ENCODE measurements at regions not wholly inside any gene's neighbourhood (a gene's known extent, or its start where the extent isn't known, plus 50 kb on each side); places are given as distances from the start of the nearest gene placed in this dataset.
"Not testable (repeated sequence)": the region's sequence is repeated elsewhere in the genome, so short reads cannot be mapped to it uniquely, and the experiment has no call there.

- Histone ChIP-seq H3K9me3 (ENCODE audit: control insufficient read depth in 2 of 2, low read length in 2 of 2) (no peaks in the 10 kb centered on the region), H3K27ac (ENCODE audit: low read length) (no peak overlapping the region), H3K4me1 (ENCODE audit: control insufficient read depth, insufficient read depth, low read length) (no peaks in the 10 kb centered on the region), H3K9ac (ENCODE audit: low read length in 2 of 2) (no peak overlapping the region), H3K4me3 (ENCODE audit: low read length in 2 of 2) (no peak overlapping the region), H3K27me3 (ENCODE audit: control insufficient read depth in 1 of 2, insufficient read depth in 2 of 2, low read length in 2 of 2) (no peaks in the 10 kb centered on the region), H3K36me3 (ENCODE audit: control insufficient read depth in 2 of 2, insufficient read depth in 2 of 2, low read length in 2 of 2) (no peaks in the 10 kb centered on the region)
Measured at GRCh38 chr6:66184091-66184490, 477.1 kb upstream of the EYS start.

GRCh38 chr6:66179361-66179760 is 472.3 kb upstream of the EYS start:
- Histone ChIP-seq H3K27me3 (ENCODE audit: control insufficient read depth in 1 of 2, insufficient read depth in 2 of 2, low read length in 2 of 2) (no peaks in the 10 kb centered on the region), H3K9ac (ENCODE audit: low read length in 2 of 2) (no peak overlapping the region), H3K36me3 (ENCODE audit: control insufficient read depth in 2 of 2, insufficient read depth in 2 of 2, low read length in 2 of 2) (no peaks in the 10 kb centered on the region), H3K4me1 (ENCODE audit: control insufficient read depth, insufficient read depth, low read length) (no peaks in the 10 kb centered on the region), H3K9me3 (ENCODE audit: control insufficient read depth in 2 of 2, low read length in 2 of 2) (no peaks in the 10 kb centered on the region), H3K27ac (ENCODE audit: low read length) (no peak overlapping the region), H3K4me3 (ENCODE audit: low read length in 2 of 2) (no peak overlapping the region)

GRCh38 chr6:66173587-66173986 is 466.6 kb upstream of the EYS start:
- Histone ChIP-seq H3K36me3 (ENCODE audit: control insufficient read depth in 2 of 2, insufficient read depth in 2 of 2, low read length in 2 of 2) (no peaks in the 10 kb centered on the region), H3K9ac (ENCODE audit: low read length in 2 of 2) (no peak overlapping the region), H3K4me3 (ENCODE audit: low read length in 2 of 2) (no peak overlapping the region), H3K27ac (ENCODE audit: low read length) (no peak overlapping the region), H3K9me3 (ENCODE audit: control insufficient read depth in 2 of 2, low read length in 2 of 2) (peaks cover 7 to 9% of the 10 kb centered on the region in 2 donors), H3K27me3 (ENCODE audit: control insufficient read depth in 1 of 2, insufficient read depth in 2 of 2, low read length in 2 of 2) (no peaks in the 10 kb centered on the region), H3K4me1 (ENCODE audit: control insufficient read depth, insufficient read depth, low read length) (no peaks in the 10 kb centered on the region)

- H3K4me3 ChIP-seq (ENCODE audit: low read length in 2 of 2); H3K27me3 ChIP-seq (ENCODE audit: control insufficient read depth in 1 of 2, insufficient read depth in 2 of 2, low read length in 2 of 2); H3K4me1 ChIP-seq (ENCODE audit: control insufficient read depth, insufficient read depth, low read length); H3K27ac ChIP-seq (ENCODE audit: low read length); H3K9ac ChIP-seq (ENCODE audit: low read length in 2 of 2); H3K36me3 ChIP-seq (ENCODE audit: control insufficient read depth in 2 of 2, insufficient read depth in 2 of 2, low read length in 2 of 2); H3K9me3 ChIP-seq (ENCODE audit: control insufficient read depth in 2 of 2, low read length in 2 of 2): not testable (repeated sequence)
Measured at GRCh38 chr6:66166713-66167112, 459.7 kb upstream of the EYS start.

- Histone ChIP-seq H3K4me1 (ENCODE audit: control insufficient read depth, insufficient read depth, low read length) (no peaks in the 10 kb centered on the region), H3K27me3 (ENCODE audit: control insufficient read depth in 1 of 2, insufficient read depth in 2 of 2, low read length in 2 of 2) (no peaks in the 10 kb centered on the region), H3K9ac (ENCODE audit: low read length in 2 of 2) (no peak overlapping the region), H3K27ac (ENCODE audit: low read length) (no peak overlapping the region), H3K36me3 (ENCODE audit: control insufficient read depth in 2 of 2, insufficient read depth in 2 of 2, low read length in 2 of 2) (no peaks in the 10 kb centered on the region), H3K4me3 (ENCODE audit: low read length in 2 of 2) (no peak overlapping the region), H3K9me3 (ENCODE audit: control insufficient read depth in 2 of 2, low read length in 2 of 2) (peaks cover 2 to 3% of the 10 kb centered on the region in 2 donors)
Measured at GRCh38 chr6:66161546-66162108, 454.6 kb upstream of the EYS start.

- H3K4me1 ChIP-seq (ENCODE audit: control insufficient read depth, insufficient read depth, low read length) = no peaks in the 10 kb centered on the region
- peaks cover 2 to 3% of the 10 kb centered on the region in 2 donors for H3K9me3 ChIP-seq (ENCODE audit: control insufficient read depth in 2 of 2, low read length in 2 of 2)
- H3K9ac ChIP-seq (ENCODE audit: low read length in 2 of 2) = no peak overlapping the region
- no peaks in the 10 kb centered on the region for H3K27me3 ChIP-seq (ENCODE audit: control insufficient read depth in 1 of 2, insufficient read depth in 2 of 2, low read length in 2 of 2)
- H3K36me3 ChIP-seq (ENCODE audit: control insufficient read depth in 2 of 2, insufficient read depth in 2 of 2, low read length in 2 of 2) = no peaks in the 10 kb centered on the region
- no peak overlapping the region for H3K4me3 ChIP-seq (ENCODE audit: low read length in 2 of 2)
- no peak overlapping the region for H3K27ac ChIP-seq (ENCODE audit: low read length)
Measured at GRCh38 chr6:66159937-66160336, 452.9 kb upstream of the EYS start.

- no peaks in the 10 kb centered on the region for H3K9me3 ChIP-seq (ENCODE audit: control insufficient read depth in 2 of 2, low read length in 2 of 2)
- H3K27ac ChIP-seq (ENCODE audit: low read length) = no peak overlapping the region
- H3K27me3 ChIP-seq (ENCODE audit: control insufficient read depth in 1 of 2, insufficient read depth in 2 of 2, low read length in 2 of 2) = no peaks in the 10 kb centered on the region
- no peaks in the 10 kb centered on the region for H3K4me1 ChIP-seq (ENCODE audit: control insufficient read depth, insufficient read depth, low read length)
- H3K36me3 ChIP-seq (ENCODE audit: control insufficient read depth in 2 of 2, insufficient read depth in 2 of 2, low read length in 2 of 2) = no peaks in the 10 kb centered on the region
- no peak overlapping the region for H3K4me3 ChIP-seq (ENCODE audit: low read length in 2 of 2)
- no peak overlapping the region for H3K9ac ChIP-seq (ENCODE audit: low read length in 2 of 2)
Measured at GRCh38 chr6:66153247-66153646, 446.2 kb upstream of the EYS start.

GRCh38 chr6:66149132-66149531 is 442.1 kb upstream of the EYS start:
- H3K27ac ChIP-seq (ENCODE audit: low read length) = no peak overlapping the region
- H3K9ac ChIP-seq (ENCODE audit: low read length in 2 of 2) = no peak overlapping the region
- no peak overlapping the region for H3K4me3 ChIP-seq (ENCODE audit: low read length in 2 of 2)
- H3K9me3 ChIP-seq (ENCODE audit: control insufficient read depth in 2 of 2, low read length in 2 of 2) = no peaks in the 10 kb centered on the region
- no peaks in the 10 kb centered on the region for H3K27me3 ChIP-seq (ENCODE audit: control insufficient read depth in 1 of 2, insufficient read depth in 2 of 2, low read length in 2 of 2)
- H3K36me3 ChIP-seq (ENCODE audit: control insufficient read depth in 2 of 2, insufficient read depth in 2 of 2, low read length in 2 of 2) = no peaks in the 10 kb centered on the region
- H3K4me1 ChIP-seq (ENCODE audit: control insufficient read depth, insufficient read depth, low read length) = no peaks in the 10 kb centered on the region

GRCh38 chr6:66145867-66146266 is 438.8 kb upstream of the EYS start:
- Histone ChIP-seq H3K4me3 (ENCODE audit: low read length in 2 of 2) (no peak overlapping the region), H3K36me3 (ENCODE audit: control insufficient read depth in 2 of 2, insufficient read depth in 2 of 2, low read length in 2 of 2) (no peaks in the 10 kb centered on the region), H3K27ac (ENCODE audit: low read length) (no peak overlapping the region), H3K9ac (ENCODE audit: low read length in 2 of 2) (no peak overlapping the region), H3K4me1 (ENCODE audit: control insufficient read depth, insufficient read depth, low read length) (no peaks in the 10 kb centered on the region), H3K27me3 (ENCODE audit: control insufficient read depth in 1 of 2, insufficient read depth in 2 of 2, low read length in 2 of 2) (no peaks in the 10 kb centered on the region), H3K9me3 (ENCODE audit: control insufficient read depth in 2 of 2, low read length in 2 of 2) (peaks cover 0 to 3% of the 10 kb centered on the region in 2 donors)

- H3K9ac ChIP-seq (ENCODE audit: low read length in 2 of 2) = no peak overlapping the region
- H3K27ac ChIP-seq (ENCODE audit: low read length) = no peak overlapping the region
- H3K4me1 ChIP-seq (ENCODE audit: control insufficient read depth, insufficient read depth, low read length) = no peaks in the 10 kb centered on the region
- no peaks in the 10 kb centered on the region for H3K36me3 ChIP-seq (ENCODE audit: control insufficient read depth in 2 of 2, insufficient read depth in 2 of 2, low read length in 2 of 2)
- peaks cover 0 to 4% of the 10 kb centered on the region in 2 donors for H3K9me3 ChIP-seq (ENCODE audit: control insufficient read depth in 2 of 2, low read length in 2 of 2)
- H3K27me3 ChIP-seq (ENCODE audit: control insufficient read depth in 1 of 2, insufficient read depth in 2 of 2, low read length in 2 of 2) = no peaks in the 10 kb centered on the region
- H3K4me3 ChIP-seq (ENCODE audit: low read length in 2 of 2) = no peak overlapping the region
Measured at GRCh38 chr6:66134021-66134420, 427.0 kb upstream of the EYS start.

- H3K27me3 ChIP-seq (ENCODE audit: control insufficient read depth in 1 of 2, insufficient read depth in 2 of 2, low read length in 2 of 2) = no peaks in the 10 kb centered on the region
- no peak overlapping the region for H3K4me3 ChIP-seq (ENCODE audit: low read length in 2 of 2)
- H3K9ac ChIP-seq (ENCODE audit: low read length in 2 of 2) = no peak overlapping the region
- no peaks in the 10 kb centered on the region for H3K36me3 ChIP-seq (ENCODE audit: control insufficient read depth in 2 of 2, insufficient read depth in 2 of 2, low read length in 2 of 2)
- H3K27ac ChIP-seq (ENCODE audit: low read length) = no peak overlapping the region
- H3K9me3 ChIP-seq (ENCODE audit: control insufficient read depth in 2 of 2, low read length in 2 of 2) = no peaks in the 10 kb centered on the region
- no peaks in the 10 kb centered on the region for H3K4me1 ChIP-seq (ENCODE audit: control insufficient read depth, insufficient read depth, low read length)
Measured at GRCh38 chr6:66128656-66129055, 421.6 kb upstream of the EYS start.
